DMS 273 (cell line): ENCODE measurements at regions not wholly inside any gene's neighbourhood (a gene's known extent, or its start where the extent isn't known, plus 50 kb on each side); places are given as distances from the start of the nearest gene placed in this dataset.

ENCODE experiments used
- DNase-seq: peaks from one replicate; lab custom pipeline; 2025; ENCODE audit not compliant: unreplicated experiment; lab: John Stamatoyannopoulos, UW

- DNase-seq = no peak
Measured at GRCh38 chr1:80961464-80962190, 839.1 kb upstream of the ADGRL2 start.

GRCh38 chr1:80933346-80933745 is 867.4 kb upstream of the ADGRL2 start:
- no peak for DNase-seq

GRCh38 chr1:80931178-80931577 is 869.6 kb upstream of the ADGRL2 start:
- DNase-seq = no peak

GRCh38 chr1:80929868-80930508 is 870.7 kb upstream of the ADGRL2 start:
- no peak for DNase-seq

DNA sequence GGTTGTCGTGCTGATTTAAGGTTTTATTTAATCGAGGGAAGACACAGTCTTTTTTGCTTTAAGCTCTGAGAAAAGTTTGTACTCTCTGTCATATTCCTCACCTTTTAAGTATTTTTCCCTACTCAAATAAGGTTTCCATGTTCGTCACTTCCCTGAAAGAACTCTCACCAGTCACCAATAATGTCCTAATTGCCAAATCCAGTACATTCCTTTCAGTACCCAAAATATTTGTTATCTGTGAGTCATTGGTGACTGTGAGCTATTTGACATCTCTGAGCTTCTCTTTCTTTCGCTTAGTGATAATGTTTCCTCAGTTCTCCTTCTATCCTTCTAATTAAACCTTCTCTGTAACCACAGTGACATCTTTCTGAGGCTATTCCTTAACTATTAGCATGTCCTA is 874.2 kb upstream of the ADGRL2 start:
- no peak for DNase-seq

- no peak for DNase-seq
Measured at GRCh38 chr1:80925130-80925805, 875.5 kb upstream of the ADGRL2 start.

GRCh38 chr1:80924290-80924689 is 876.4 kb upstream of the ADGRL2 start:
- no peak for DNase-seq

DNA sequence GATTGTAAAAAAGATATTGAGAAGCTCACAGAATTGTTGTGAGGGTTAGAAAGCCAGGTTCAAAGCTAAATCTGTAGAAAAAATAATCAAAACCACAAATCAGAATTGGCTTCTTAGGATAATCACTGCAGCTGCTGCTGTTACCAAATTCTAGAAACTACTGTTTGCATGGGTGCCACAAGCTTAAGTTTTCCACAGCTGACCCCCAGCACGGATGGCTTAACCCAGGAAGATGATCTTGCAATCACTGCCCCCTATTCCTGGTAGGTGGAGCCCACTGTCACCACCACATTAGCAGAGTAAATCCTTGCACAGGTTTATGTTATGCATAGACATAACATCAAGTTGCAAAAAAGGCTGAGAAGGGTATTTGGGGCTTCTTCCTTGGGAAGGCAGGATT is 877.8 kb upstream of the ADGRL2 start:
- DNase-seq = no peak

- no peak for DNase-seq
Measured at GRCh38 chr1:80919426-80919825, 881.3 kb upstream of the ADGRL2 start.

DNA sequence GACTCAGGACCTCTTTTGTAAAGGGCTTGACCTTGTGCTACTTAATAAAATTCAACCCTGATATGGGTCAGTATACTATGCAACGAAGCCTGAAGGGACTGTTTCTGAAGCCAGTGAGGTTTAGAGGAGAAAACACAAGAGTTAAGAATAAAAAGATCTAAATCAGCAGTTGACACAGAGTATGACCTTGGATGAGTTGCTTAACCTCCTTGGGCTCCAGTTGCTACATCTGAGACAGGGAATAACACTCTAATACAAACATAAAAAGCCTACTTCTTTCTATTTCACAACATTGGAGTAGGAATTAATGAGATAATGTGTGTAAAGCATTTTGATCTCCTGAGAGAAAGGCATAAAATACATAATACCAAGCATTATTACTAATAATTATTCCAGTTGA is 882.4 kb upstream of the ADGRL2 start:
- no peak for DNase-seq

DNA sequence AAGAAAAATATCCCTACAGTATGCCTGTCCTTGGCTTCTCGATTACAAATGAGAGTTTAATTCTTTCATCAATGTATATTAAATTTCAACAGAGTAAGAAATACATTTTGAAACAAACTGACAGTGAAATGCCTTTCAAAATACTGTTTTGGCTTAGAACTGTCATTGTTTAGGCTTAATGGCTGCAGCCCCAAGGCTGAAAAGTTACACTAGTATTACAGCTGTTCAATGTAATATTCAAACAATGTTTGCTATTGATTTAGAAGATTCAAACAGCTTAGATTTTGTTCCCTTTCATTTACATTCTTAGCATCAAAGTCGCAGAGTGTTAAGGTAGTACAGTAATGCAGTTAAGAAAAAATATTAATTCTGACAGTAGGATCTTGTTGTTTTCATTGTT is 882.9 kb upstream of the ADGRL2 start:
- DNase-seq = no peak

GRCh38 chr1:80917225-80917624 is 883.5 kb upstream of the ADGRL2 start:
- no peak for DNase-seq

DNA sequence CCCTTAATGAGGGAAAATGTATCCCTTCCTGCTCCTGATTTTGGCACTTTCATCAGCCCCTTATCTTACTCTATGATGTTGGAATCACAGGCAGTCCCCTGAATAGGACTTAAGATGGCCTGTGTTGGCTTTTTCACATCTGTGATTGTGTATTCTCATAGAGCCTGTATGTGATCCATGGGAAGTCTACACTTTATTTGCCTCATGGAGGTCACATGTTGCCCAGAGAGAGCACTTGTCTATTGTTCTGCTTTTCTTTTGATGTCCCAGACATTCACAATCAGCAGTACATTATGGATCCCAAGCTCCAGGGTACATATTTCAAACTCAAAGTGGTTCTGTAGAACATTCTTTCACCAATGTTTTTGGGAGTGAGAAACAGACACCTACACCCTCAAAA is 885.2 kb upstream of the ADGRL2 start:
- no peak for DNase-seq

- DNase-seq = no peak
Measured at GRCh38 chr1:80910426-80910825, 890.3 kb upstream of the ADGRL2 start.

- DNase-seq = no peak
Measured at GRCh38 chr1:80909172-80909784, 891.5 kb upstream of the ADGRL2 start.

- no peak for DNase-seq
Measured at GRCh38 chr1:80896781-80897356, 903.9 kb upstream of the ADGRL2 start.

DNA sequence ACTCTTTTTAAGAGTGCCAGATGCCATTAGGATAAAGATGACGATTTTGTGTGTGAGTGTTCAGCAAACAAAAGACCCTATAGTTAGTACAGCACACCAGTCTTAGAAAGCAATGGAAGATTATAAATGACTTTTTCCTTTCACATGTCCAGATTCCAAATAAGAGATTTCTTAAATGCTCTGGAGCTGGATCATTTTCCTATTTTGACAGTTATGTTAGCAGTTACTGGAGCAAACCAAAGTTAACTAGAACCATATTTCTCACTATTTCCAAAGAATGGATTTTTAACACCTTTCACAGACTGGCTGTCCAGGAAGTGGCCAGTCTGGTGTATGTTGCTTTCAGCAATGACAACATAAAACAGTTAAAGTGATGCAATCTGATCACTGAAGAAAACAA is 905.8 kb upstream of the ADGRL2 start:
- DNase-seq = no peak

DNA sequence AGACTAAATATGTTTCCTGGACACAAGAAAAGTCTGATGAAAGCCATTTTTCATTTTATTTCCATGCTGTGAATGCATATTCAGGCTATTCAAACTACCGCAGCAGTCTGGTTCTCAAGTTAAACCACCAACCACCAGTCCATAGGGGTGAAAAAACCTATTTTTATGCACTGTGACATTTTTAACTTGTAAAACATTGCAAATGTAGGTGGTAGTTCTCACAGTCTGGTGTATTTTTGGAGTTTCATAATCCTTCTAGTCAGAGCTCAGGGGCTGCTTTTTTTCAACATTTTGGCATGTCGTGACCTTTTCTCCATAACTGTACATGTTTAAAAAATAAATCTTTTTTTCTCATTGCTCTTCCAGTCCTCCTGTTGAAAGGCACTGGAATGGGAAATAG is 907.6 kb upstream of the ADGRL2 start:
- DNase-seq = no peak

- DNase-seq = no peak
Measured at GRCh38 chr1:80892539-80892938, 908.2 kb upstream of the ADGRL2 start.

GRCh38 chr1:80891871-80892270 is 908.9 kb upstream of the ADGRL2 start:
- DNase-seq = no peak

- no peak for DNase-seq
Measured at GRCh38 chr1:80882553-80882952, 918.2 kb upstream of the ADGRL2 start.

GRCh38 chr1:80878343-80878742 is 922.4 kb upstream of the ADGRL2 start:
- no peak for DNase-seq
